HG03342 (cell line): ENCODE measurements at regions not wholly inside any gene's neighbourhood (a gene's known extent, or its start where the extent isn't known, plus 50 kb on each side); places are given as distances from the start of the nearest gene placed in this dataset.

Experiments
- ATAC-seq: cut with Tn5 transposase; IDR thresholded peaks from one replicate; pipeline ENCODE4 v1.9.1; 2021; ENCODE audit warnings: mild to moderate bottlenecking, moderate library complexity; ENCODE audit not compliant: unreplicated experiment

DNA sequence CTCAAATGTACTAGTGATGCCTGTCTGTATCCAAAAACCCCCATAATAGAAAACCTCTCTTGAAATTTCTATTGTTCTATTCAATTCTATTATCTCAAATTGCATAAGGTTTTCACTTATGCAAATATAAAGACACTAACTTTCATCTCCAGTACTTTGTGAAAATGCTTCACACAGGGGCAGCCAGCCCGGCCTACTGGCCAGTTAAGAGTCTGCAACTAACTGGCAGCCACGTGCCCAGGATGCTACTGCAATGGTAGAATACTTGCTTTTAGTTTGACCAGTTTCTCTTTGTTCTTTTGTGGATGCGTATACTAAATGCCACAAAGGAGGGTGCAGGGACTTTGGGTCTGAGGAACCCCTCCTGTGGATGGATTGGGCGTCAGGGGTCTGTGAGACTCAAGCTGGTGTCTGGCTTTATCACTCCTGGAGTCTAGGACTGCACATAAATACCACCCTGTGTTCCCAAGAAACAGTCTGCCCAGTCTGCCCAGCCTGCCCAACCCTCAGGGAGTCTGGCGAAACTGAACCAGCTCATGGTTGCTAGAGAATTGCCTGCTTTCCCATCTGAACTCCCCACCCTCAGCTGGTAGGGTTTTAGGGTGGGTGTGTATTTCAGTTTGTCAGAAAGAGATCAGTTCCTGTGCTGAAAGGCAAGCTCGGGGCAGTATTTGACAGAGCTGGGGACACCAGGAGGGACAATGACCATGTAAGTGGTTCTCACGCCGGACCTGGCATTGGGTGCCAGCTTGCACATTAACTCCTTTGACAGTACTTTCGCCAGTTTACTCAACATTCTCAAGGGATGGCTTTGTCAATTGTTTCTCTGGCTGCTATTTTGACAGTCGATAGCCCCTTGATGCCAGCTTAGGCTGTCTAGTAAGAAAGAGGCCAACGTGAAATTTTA is 558.2 kb upstream of the JAG1 start:
- no peak for ATAC-seq

GRCh38 chr20:11232896-11233295 is 559.1 kb upstream of the JAG1 start:
- ATAC-seq, result no peak

GRCh38 chr20:11234181-11234580 is 560.4 kb upstream of the JAG1 start:
- ATAC-seq, result no peak

DNA sequence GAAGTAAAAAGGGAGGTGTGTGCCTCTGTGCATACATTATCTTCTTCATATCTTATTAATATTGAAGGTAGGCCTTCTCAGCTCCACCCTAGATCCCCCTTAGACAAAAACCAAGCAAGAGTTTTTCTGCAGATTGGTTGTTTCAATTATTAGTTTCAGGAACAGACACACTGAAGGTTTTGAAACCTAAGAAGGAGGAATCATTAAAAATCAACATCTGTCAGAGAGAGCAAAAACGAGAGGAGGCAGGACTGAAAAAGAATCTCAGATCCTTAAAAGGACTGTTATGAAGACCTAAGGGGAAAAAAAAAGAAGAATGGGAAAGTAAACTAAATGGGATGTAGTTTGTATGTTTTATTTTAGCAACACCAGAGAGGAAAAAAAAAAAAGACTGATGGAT is 560.8 kb upstream of the JAG1 start:
- ATAC-seq, result peak; percentile 51

DNA sequence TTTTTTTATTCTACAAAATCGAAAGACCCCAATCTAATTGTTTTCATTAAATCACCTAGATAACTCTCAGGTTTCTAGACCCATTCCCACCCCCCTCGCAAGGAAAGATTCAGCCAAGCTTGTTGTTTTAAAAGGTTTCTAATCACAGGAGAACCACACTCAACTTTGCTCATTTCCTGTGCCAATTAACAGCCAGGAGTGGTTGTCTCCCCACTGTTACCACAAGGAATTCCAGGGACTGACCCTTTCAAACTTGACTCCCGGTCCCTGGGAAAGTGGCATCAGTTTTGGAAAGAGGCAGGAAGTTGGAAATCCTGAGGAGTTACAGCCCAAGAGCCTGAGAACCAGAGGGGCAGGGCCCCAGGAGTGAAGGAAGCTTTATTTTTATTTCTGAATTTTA is 561.3 kb upstream of the JAG1 start:
- no peak for ATAC-seq

- ATAC-seq, result no peak
These were observed 568.5 kb upstream of the JAG1 start for GRCh38 chr20:11242320-11242719.

DNA sequence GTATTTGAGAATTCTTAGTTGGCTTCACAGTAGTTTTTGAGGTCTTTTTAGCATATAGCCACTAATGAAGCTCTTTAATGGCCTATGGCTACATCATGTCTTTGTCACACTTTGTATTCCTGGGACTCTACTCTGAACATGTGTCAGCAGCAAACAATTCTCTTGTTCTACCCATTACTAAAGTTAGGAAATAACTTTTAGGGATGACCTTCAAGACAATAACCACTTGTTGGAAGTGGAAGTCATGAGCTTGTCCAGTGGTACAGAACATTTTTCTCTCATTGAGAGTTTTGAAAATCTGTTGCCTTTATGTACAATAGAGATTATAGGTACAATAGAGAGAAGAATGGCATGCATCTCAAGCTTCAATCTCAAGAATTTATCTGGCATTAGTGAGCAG is 571.6 kb upstream of the JAG1 start:
- ATAC-seq, result no peak

- no peak for ATAC-seq
These were observed 572.5 kb upstream of the JAG1 start for GRCh38 chr20:11246251-11246775.

GRCh38 chr20:11247046-11248010 is 573.5 kb upstream of the JAG1 start:
- no peak for ATAC-seq

DNA sequence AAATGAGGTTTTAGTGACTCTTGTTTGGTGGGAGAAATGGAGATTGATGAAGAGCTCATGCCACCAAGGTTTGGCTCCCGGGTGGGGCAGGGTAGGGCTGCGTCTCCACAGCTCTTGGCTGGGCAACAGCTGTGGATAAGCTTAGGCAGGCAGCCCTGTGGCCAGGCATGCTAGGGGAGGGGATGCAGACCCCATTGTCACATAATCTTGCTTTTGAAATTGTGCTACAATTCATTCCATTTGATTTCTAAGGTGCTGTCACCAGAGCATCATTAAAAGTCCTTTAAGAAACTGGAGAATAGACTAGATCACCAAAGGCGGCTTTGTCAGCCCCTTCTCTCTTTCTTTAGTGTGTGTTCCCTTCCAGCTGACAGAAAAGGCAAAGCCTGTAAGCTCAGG is 574.2 kb upstream of the JAG1 start:
- no peak for ATAC-seq

DNA sequence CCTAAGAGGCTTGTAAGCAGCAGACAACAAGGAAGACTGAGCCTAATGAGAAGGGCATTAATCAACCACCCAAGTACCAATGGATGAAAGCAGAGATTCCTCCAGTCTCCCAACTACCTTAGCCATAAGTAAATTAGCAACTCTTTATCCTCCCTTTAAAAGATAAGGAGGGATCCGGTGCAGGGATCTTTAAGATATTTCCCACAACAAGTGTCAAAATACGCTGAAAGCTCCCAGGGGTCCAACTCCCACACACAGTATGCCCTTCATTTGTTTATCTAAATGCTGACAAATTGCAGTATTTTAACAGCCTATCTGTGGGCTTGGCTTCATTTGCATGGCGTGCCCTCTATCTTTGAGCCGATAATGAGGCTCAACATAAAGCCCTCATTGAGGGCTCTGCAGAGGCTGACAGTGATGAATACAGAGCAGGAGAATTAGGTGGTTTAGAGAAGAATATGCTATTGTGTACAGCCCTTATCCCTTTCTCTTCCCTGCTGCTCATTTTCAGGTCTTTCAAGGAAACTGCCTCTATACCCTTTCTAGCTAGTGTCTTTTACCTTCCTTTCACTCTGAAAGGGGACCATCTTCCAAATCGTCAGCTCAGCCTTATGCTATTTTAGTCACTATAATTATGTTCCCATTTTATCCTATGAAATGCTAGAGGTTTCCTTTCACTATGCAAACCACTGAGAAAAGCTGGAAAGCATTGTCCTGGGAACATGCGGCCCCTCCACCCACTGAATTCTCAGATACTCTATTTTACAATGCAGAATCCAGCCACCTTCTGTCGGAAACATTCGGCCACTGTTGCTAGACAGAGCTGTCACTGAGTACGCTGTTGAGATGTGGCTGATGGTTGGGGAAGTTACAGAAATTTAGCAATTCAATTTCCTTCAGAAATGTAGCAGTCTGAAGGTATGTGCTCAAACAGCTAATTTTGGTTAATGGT is 575.2 kb upstream of the JAG1 start:
- no peak for ATAC-seq

DNA sequence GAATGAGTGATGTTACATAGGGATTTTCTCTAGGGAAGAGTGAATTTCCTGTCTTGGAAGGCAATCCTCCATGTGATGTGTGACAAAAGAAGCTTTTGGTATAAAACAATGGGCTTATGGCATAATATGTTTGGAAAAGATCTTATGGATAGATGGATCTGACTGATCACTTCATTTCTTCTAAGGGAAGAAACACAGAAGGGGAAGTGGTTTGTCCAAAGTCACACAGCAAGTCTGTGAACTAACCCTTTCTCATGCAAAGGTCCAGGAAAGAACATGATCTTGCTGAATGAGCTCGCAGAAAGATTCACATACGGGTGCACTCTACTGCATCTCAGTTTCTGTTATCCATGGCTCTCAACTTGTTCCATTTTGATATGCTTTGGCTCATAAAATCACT is 575.9 kb upstream of the JAG1 start:
- no peak for ATAC-seq

DNA sequence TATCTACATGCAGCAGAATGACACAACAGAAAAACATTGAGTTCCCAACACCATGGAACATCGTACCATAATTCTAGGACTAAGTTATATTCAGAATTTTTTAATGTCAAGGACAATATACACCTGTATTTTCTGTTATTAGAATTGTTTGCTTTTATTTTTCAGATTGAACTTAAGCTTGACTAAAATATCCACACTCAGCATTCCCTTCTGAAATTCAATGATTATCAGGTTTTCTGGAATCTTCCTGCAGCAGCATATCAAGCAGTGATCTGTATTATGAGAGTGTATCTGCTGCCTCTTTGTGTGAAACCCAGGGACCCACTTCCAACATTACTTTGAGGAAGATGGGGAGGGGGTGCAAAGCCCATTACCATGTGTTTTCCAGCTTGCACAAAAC is 578.6 kb upstream of the JAG1 start:
- no peak for ATAC-seq

- no peak for ATAC-seq
These were observed 581.7 kb upstream of the JAG1 start for GRCh38 chr20:11255455-11255854.

GRCh38 chr20:11255860-11256259 is 582.1 kb upstream of the JAG1 start:
- no peak for ATAC-seq

DNA sequence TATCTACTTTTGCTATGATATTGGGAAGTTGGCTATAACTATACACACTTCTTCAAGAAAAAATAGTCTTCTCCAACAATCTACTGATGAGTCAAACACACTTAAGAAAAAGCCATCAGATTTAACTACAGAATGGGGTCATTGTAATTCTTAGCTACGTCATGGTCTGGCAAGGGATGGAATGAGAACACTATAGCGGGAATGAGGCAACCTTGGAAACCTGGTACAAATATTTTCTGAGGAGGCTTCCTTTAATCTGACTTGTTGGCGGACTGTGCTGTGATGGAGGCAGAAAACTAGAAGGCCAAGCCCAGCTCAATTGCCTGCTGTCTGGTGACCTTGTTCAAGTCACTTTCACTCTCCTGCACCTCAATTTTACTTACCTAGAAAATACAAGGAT is 586.8 kb upstream of the JAG1 start:
- ATAC-seq, result no peak

DNA sequence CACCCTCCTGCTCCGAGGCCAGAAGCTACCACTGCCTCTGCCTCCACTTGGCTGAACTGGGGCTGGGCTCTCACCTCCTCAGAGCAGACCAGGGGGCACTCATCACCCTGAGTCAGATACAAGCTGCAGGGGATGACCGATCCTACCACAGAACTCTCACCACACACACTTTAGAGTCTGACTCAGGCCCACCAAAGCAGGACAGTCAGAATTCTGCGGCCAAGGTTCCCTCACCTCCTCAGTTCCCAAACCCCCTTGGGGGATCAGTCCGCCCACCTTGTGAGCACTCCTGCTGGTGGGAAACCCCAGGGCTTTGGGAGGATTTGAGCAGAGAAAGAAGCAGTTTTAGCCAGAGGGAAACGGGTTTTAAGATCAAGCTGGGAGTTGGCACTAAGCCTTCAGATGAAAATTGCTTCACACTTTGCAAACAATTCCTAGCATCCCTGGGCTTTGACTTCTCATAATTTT is 587.8 kb upstream of the JAG1 start:
- peak; percentile 76 for ATAC-seq

DNA sequence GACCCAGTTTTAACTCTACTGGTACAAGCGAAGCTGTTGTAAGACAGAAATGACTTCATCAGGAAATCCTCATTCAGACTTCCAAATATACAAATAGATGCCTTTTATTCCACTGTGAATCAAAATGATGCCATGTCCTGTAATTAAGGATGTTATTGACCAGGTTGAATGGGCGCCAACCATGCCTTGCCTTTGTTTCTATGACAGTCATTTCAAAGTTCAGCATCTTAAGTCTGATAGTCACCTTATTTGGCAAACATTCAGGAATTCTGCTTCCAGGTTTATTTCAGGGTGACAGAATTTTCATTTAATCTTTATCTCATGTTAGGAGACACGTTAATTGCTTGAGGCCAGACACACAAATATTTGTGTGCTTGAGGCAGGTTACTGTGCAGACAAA is 592.8 kb upstream of the JAG1 start:
- ATAC-seq, result no peak

DNA sequence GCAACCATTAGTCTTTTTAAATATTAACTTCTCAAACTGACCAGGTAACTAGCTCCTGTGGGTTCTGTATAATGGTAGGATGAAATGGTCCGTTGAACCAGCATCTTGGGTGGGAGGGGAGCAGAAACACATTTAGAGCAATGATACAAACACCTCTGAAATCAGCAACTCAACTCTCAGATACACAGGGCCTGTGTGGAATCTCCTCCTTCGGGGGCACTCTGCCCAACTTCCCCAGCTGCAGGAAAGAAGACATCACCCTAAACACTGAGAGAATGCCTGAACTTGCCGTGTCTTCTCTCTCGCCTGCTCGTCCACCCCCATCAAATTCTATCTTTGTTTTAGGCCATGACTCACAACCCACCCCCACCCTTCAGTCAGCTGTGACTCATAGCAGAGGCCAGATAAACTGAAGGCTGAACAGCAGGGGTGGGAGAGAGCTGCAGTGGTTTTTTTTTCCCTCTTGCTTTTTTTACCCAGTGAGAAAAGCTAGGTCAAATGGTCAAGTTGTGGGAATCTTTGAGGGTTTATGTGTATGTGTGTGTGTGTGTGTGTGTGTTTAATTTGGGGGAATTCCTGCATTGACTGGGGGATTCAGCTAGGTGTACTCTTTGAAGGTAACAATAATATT is 593.4 kb upstream of the JAG1 start:
- peak; percentile 62 for ATAC-seq
